HUES48 (cell line): ENCODE measurements at regions not wholly inside any gene's neighbourhood (a gene's known extent, or its start where the extent isn't known, plus 50 kb on each side); places are given as distances from the start of the nearest gene placed in this dataset.

Experiments used
- H3K27ac ChIP-seq: one replicate; pipeline ENCODE4 v1.7.0; 2013; ENCODE audit warnings: low read depth, low read length, inconsistent platforms
- H3K27me3 ChIP-seq: 2 replicates; pipeline ENCODE4 v1.6.1; 2013; ENCODE audit warnings: mild to moderate bottlenecking, low read length; ENCODE audit not compliant: control insufficient read depth, insufficient read depth
- H3K36me3 ChIP-seq: 2 replicates; pipeline ENCODE4 v1.6.1; 2013; ENCODE audit warnings: low read length; ENCODE audit not compliant: control insufficient read depth, insufficient read depth
- H3K4me1 ChIP-seq: 2 replicates; pipeline ENCODE4 v1.6.1; 2013; ENCODE audit warnings: mild to moderate bottlenecking, low read length; ENCODE audit not compliant: control insufficient read depth, insufficient read depth
- H3K4me3 ChIP-seq: 2 replicates; pipeline ENCODE4 v1.5.1; 2013; ENCODE audit warnings: mild to moderate bottlenecking, low read depth, low read length
- H3K9ac ChIP-seq: 2 replicates; pipeline ENCODE4 v1.6.1; 2013; ENCODE audit warnings: mild to moderate bottlenecking, low read depth, low read length, moderate library complexity
- H3K9me3 ChIP-seq: 2 replicates; pipeline ENCODE4 v1.6.1; 2013; ENCODE audit warnings: low read length; ENCODE audit not compliant: control insufficient read depth, insufficient read depth

GRCh38 chr5:89735082-89735481 lies 674.5 kb downstream of the CETN3 start:
- Histone ChIP-seq H3K9me3 (no peaks in the 10 kb centered on the region), H3K36me3 (no peaks in the 10 kb centered on the region), H3K27me3 (no peaks in the 10 kb centered on the region), H3K4me3 (no peak overlapping the region), H3K9ac (no peak overlapping the region), H3K27ac (no peak overlapping the region), H3K4me1 (peaks cover 14% of the 10 kb centered on the region)

- Histone ChIP-seq H3K9ac (no peak overlapping the region), H3K4me1 (peaks cover 14% of the 10 kb centered on the region), H3K27me3 (no peaks in the 10 kb centered on the region), H3K9me3 (no peaks in the 10 kb centered on the region), H3K27ac (no peak overlapping the region), H3K4me3 (no peak overlapping the region), H3K36me3 (no peaks in the 10 kb centered on the region)
Measured at GRCh38 chr5:89733772-89734171, 675.8 kb downstream of the CETN3 start.

- peaks cover 11% of the 10 kb centered on the region for H3K4me1 ChIP-seq
- H3K9ac ChIP-seq: no peak overlapping the region
- H3K27me3 ChIP-seq: no peaks in the 10 kb centered on the region
- H3K27ac ChIP-seq: no peak overlapping the region
- H3K4me3 ChIP-seq: no peak overlapping the region
- H3K9me3 ChIP-seq: no peaks in the 10 kb centered on the region
- no peaks in the 10 kb centered on the region for H3K36me3 ChIP-seq
Measured at GRCh38 chr5:89729623-89730301, 679.8 kb downstream of the CETN3 start.

GRCh38 chr5:89728750-89729149 lies 680.8 kb downstream of the CETN3 start:
- Histone ChIP-seq H3K9ac (no peak overlapping the region), H3K9me3 (no peaks in the 10 kb centered on the region), H3K4me3 (no peak overlapping the region), H3K4me1 (peaks cover 9% of the 10 kb centered on the region; the same call in 1 of the 2 replicates), H3K36me3 (no peaks in the 10 kb centered on the region), H3K27ac (no peak overlapping the region), H3K27me3 (no peaks in the 10 kb centered on the region)

GRCh38 chr5:89728134-89728533 lies 681.4 kb downstream of the CETN3 start:
- Histone ChIP-seq H3K36me3 (no peaks in the 10 kb centered on the region), H3K27me3 (no peaks in the 10 kb centered on the region), H3K4me1 (peaks cover 9% of the 10 kb centered on the region; the same call in 1 of the 2 replicates), H3K9ac (no peak overlapping the region), H3K9me3 (no peaks in the 10 kb centered on the region), H3K27ac (no peak overlapping the region), H3K4me3 (no peak overlapping the region)

GRCh38 chr5:89724379-89725095 lies 685.0 kb downstream of the CETN3 start:
- Histone ChIP-seq H3K4me1 (peaks cover 10% of the 10 kb centered on the region), H3K4me3 (no peak overlapping the region), H3K36me3 (no peaks in the 10 kb centered on the region), H3K27ac (no peak overlapping the region), H3K9ac (no peak overlapping the region), H3K27me3 (no peaks in the 10 kb centered on the region), H3K9me3 (no peaks in the 10 kb centered on the region)

GRCh38 chr5:89723907-89724306 lies 685.6 kb downstream of the CETN3 start:
- Histone ChIP-seq H3K36me3 (no peaks in the 10 kb centered on the region), H3K27ac (no peak overlapping the region), H3K4me3 (no peak overlapping the region), H3K27me3 (no peaks in the 10 kb centered on the region), H3K4me1 (peaks cover 10% of the 10 kb centered on the region), H3K9ac (no peak overlapping the region), H3K9me3 (no peaks in the 10 kb centered on the region)

GRCh38 chr5:89722538-89722937 lies 687.0 kb downstream of the CETN3 start:
- Histone ChIP-seq H3K9ac (no peak overlapping the region), H3K4me3 (no peak overlapping the region), H3K4me1 (peaks cover 10% of the 10 kb centered on the region), H3K36me3 (no peaks in the 10 kb centered on the region), H3K27me3 (no peaks in the 10 kb centered on the region), H3K27ac (no peak overlapping the region), H3K9me3 (no peaks in the 10 kb centered on the region)

- Histone ChIP-seq H3K4me1 (peaks cover 10% of the 10 kb centered on the region), H3K27me3 (no peaks in the 10 kb centered on the region), H3K36me3 (no peaks in the 10 kb centered on the region), H3K4me3 (no peak overlapping the region), H3K9ac (no peak overlapping the region), H3K27ac (no peak overlapping the region), H3K9me3 (no peaks in the 10 kb centered on the region)
Measured at GRCh38 chr5:89721931-89722330, 687.6 kb downstream of the CETN3 start.

- Histone ChIP-seq H3K36me3 (no peaks in the 10 kb centered on the region), H3K27me3 (no peaks in the 10 kb centered on the region), H3K9me3 (no peaks in the 10 kb centered on the region), H3K27ac (no peak overlapping the region), H3K4me1 (peaks cover 10% of the 10 kb centered on the region), H3K9ac (no peak overlapping the region), H3K4me3 (no peak overlapping the region)
Measured at GRCh38 chr5:89721353-89721752, 688.2 kb downstream of the CETN3 start.

GRCh38 chr5:89712134-89712700 lies 697.3 kb downstream of the CETN3 start:
- Histone ChIP-seq H3K36me3 (no peaks in the 10 kb centered on the region), H3K4me3 (no peak overlapping the region), H3K4me1 (peaks cover 12% of the 10 kb centered on the region; the same call in 1 of the 2 replicates), H3K9me3 (no peaks in the 10 kb centered on the region), H3K9ac (no peak overlapping the region), H3K27me3 (no peaks in the 10 kb centered on the region), H3K27ac (no peak overlapping the region)
